H1 (cell line): ENCODE measurements at regions not wholly inside any gene's neighbourhood (a gene's known extent, or its start where the extent isn't known, plus 50 kb on each side); places are given as distances from the start of the nearest gene placed in this dataset.

Source experiments
- CTCF ChIA-PET: fragments of 300-600 bp; sonication (Branson Sonifier 250); formaldehyde crosslinking; loops from one replicate; lab custom pipeline; 2021; ENCODE audit not compliant: partially characterized antibody; lab: Charles Lee
- POLR2A ChIA-PET: fragments of 300-600 bp; sonication (Branson Sonifier 250); formaldehyde crosslinking; loops from one replicate; lab custom pipeline; 2021; ENCODE audit warnings: inconsistent platforms; ENCODE audit not compliant: partially characterized antibody; lab: Charles Lee
- DNase-seq, 2 experiments: peaks; one replicate each; pipeline versions ENCODE4 v3.0.0 to v3.0.0-alpha.2; 2010 to 2022; ENCODE audit warnings: low spot score in 2 of 2, low read depth in 1 of 2, mixed read lengths in 1 of 2
- FAIRE-seq: peaks from 2 replicates; lab custom pipeline; 2011; peaks lifted over from hg19 to GRCh38; lab: Jason Lieb, UNC
- H2AFZ ChIP-seq: 2 replicates; pipeline ENCODE4 v1.8.1; 2012; ENCODE audit warnings: low read length, inconsistent platforms
- H2AK5ac ChIP-seq: 2 replicates; pipeline ENCODE4 v1.6.1; 2013; ENCODE audit warnings: low read depth, low read length
- H2BK120ac ChIP-seq: replicated peaks from 2 replicates; pipeline ENCODE3; 2013; ENCODE audit warnings: low read depth, low read length, inconsistent platforms
- H2BK12ac ChIP-seq: 2 replicates; pipeline ENCODE4 v1.6.1; 2013; ENCODE audit warnings: low read depth, low read length
- H2BK15ac ChIP-seq: 2 replicates; pipeline ENCODE4 v1.6.1; 2013; ENCODE audit warnings: low read length
- H2BK20ac ChIP-seq: 2 replicates; pipeline ENCODE4 v1.6.1; 2013; ENCODE audit warnings: low read length
- H2BK5ac ChIP-seq: 2 replicates; pipeline ENCODE4 v1.6.1; 2013; ENCODE audit warnings: low read depth, low read length
- H3K14ac ChIP-seq: 2 replicates; pipeline ENCODE4 v1.6.1; 2013; ENCODE audit warnings: inconsistent platforms; ENCODE audit not compliant: insufficient read length
- H3K18ac ChIP-seq: 2 replicates; pipeline ENCODE4 v1.6.1; 2013; ENCODE audit warnings: low read length; ENCODE audit errors: extremely low read depth
- H3K23ac ChIP-seq: 2 replicates; pipeline ENCODE4 v1.6.1; 2013; ENCODE audit warnings: inconsistent platforms; ENCODE audit not compliant: insufficient read length
- H3K23me2 ChIP-seq: 2 replicates; pipeline ENCODE4 v1.6.1; 2013; ENCODE audit warnings: low read depth, low read length
- H3K27ac ChIP-seq: 2 replicates; pipeline ENCODE4 v1.6.1; 2011; ENCODE audit warnings: low read depth, low read length, inconsistent platforms
- H3K27me3 ChIP-seq, 4 experiments: replicated peaks in 1 of 4; 1 replicate in 1 of 4; 2 replicates in 3 of 4; pipeline versions ENCODE4 v1.6.1 to v1.8.1; 2011 to 2013; ENCODE audit warnings: low read length in 3 of 4, mild to moderate bottlenecking in 3 of 4, inconsistent platforms in 2 of 4, mixed read lengths in 2 of 4, moderate library complexity in 1 of 4; ENCODE audit not compliant: control insufficient read depth in 3 of 4, insufficient read depth in 3 of 4; ENCODE audit errors: extremely low read depth in 1 of 4
- H3K36me3 ChIP-seq, 4 experiments: 2 replicates each; pipeline versions ENCODE4 v1.6.1 to v1.8.1; 2011 to 2013; ENCODE audit warnings: mild to moderate bottlenecking in 4 of 4, low read length in 3 of 4, moderate library complexity in 2 of 4, control low read depth in 1 of 4, inconsistent platforms in 1 of 4; ENCODE audit not compliant: insufficient read depth in 4 of 4, control insufficient read depth in 2 of 4
- H3K4ac ChIP-seq: replicated peaks from 2 replicates; pipeline ENCODE3; 2013; ENCODE audit warnings: low read length, low read depth, mixed read lengths, inconsistent platforms; ENCODE audit not compliant: insufficient read length
- H3K4me1 ChIP-seq, 4 experiments: replicated peaks in 1 of 4; 1 replicate in 1 of 4; 2 replicates in 3 of 4; pipeline versions ENCODE4 v1.6.1 to v1.8.1; 2011 to 2013; ENCODE audit warnings: low read length in 3 of 4, inconsistent platforms in 2 of 4, mixed read lengths in 1 of 4; ENCODE audit not compliant: insufficient read depth in 4 of 4, control insufficient read depth in 3 of 4
- H3K4me2 ChIP-seq, 2 experiments: 2 replicates each; pipeline versions ENCODE4 v1.6.1 to v1.8.1; 2011 to 2013; ENCODE audit warnings: low read depth in 2 of 2, low read length in 2 of 2, control low read depth in 1 of 2, inconsistent platforms in 1 of 2, mild to moderate bottlenecking in 1 of 2; ENCODE audit not compliant: insufficient read depth in 1 of 2
- H3K4me3 ChIP-seq, 4 experiments: fragments of 200-600, 300-600 bp in 1 of 4; sonication (generic), shearing (Covaris generic), sonication (Bioruptor Twin) in 1 of 4; 2 replicates each; pipeline versions ENCODE4 v1.5.1 to v1.8.1; 2011 to 2016; ENCODE audit warnings: low read length in 4 of 4, low read depth in 3 of 4, control low read depth in 2 of 4, inconsistent platforms in 2 of 4, mild to moderate bottlenecking in 2 of 4, mixed read lengths in 1 of 4, moderate library complexity in 1 of 4; ENCODE audit not compliant: insufficient read depth in 2 of 4; ENCODE audit errors: extremely low read depth in 1 of 4
- H3K56ac ChIP-seq: replicated peaks from 2 replicates; pipeline ENCODE3; 2013; ENCODE audit warnings: low read depth, mild to moderate bottlenecking, mixed read lengths, low read length, inconsistent platforms; ENCODE audit not compliant: insufficient read length
- H3K79me1 ChIP-seq: 2 replicates; pipeline ENCODE4 v1.6.1; 2013; ENCODE audit warnings: low read depth, low read length, control low read depth
- H3K79me2 ChIP-seq, 2 experiments: 2 replicates each; pipeline versions ENCODE4 v1.6.1 to v1.8.1; 2012 to 2013; ENCODE audit warnings: low read length in 2 of 2, mild to moderate bottlenecking in 2 of 2, inconsistent platforms in 1 of 2; ENCODE audit not compliant: insufficient read depth in 2 of 2, control insufficient read depth in 1 of 2
- H3K9ac ChIP-seq, 4 experiments: replicated peaks in 1 of 4; 1 replicate in 1 of 4; 2 replicates in 3 of 4; pipeline versions ENCODE4 v1.6.1 to v1.8.1; 2011 to 2013; ENCODE audit warnings: low read depth in 3 of 4, low read length in 3 of 4, control low read depth in 2 of 4, mild to moderate bottlenecking in 2 of 4, moderate library complexity in 2 of 4, inconsistent platforms in 1 of 4; ENCODE audit errors: extremely low read depth in 1 of 4
- H3K9me3 ChIP-seq, 2 experiments: 2 replicates each; pipeline versions ENCODE4 v1.6.1 to v1.8.1; 2012 to 2013; ENCODE audit warnings: mild to moderate bottlenecking in 2 of 2, moderate library complexity in 2 of 2, control low read depth in 1 of 2, inconsistent platforms in 1 of 2, low read depth in 1 of 2, low read length in 1 of 2, mixed read lengths in 1 of 2; ENCODE audit not compliant: insufficient read depth in 2 of 2
- H4K20me1 ChIP-seq, 2 experiments: replicated peaks in 1 of 2; 2 replicates each; pipeline versions ENCODE3 to v1.8.1; 2011 to 2013; ENCODE audit warnings: inconsistent platforms in 2 of 2, low read length in 2 of 2, mild to moderate bottlenecking in 1 of 2; ENCODE audit not compliant: insufficient read depth in 2 of 2, control insufficient read depth in 1 of 2
- H4K5ac ChIP-seq: 2 replicates; pipeline ENCODE4 v1.6.1; 2013; ENCODE audit warnings: low read length, low read depth, mixed read lengths, inconsistent platforms; ENCODE audit not compliant: insufficient read length
- H4K8ac ChIP-seq: 2 replicates; pipeline ENCODE4 v1.8.0; 2013; ENCODE audit warnings: mild to moderate bottlenecking, moderate library complexity, low read length, inconsistent platforms; ENCODE audit not compliant: insufficient read depth; ENCODE audit errors: extremely low read depth
- H4K91ac ChIP-seq: replicated peaks from 2 replicates; pipeline ENCODE3; 2013; ENCODE audit warnings: low read length, mixed read lengths, inconsistent platforms; ENCODE audit not compliant: insufficient read length
- HDAC2 ChIP-seq, 2 experiments: fragments of 300-600 bp in 1 of 2; sonication (generic) in 1 of 2; IDR thresholded peaks; 2 replicates each; pipeline ENCODE4 v1.6.1; 2011 to 2012; ENCODE audit warnings: low read depth in 2 of 2, low read length in 2 of 2, mild to moderate bottlenecking in 2 of 2, moderate library complexity in 2 of 2, borderline replicate concordance in 1 of 2, inconsistent platforms in 1 of 2
- RXRA ChIP-seq: IDR thresholded peaks from 2 replicates; pipeline ENCODE4 v1.6.1; 2011; ENCODE audit warnings: low read depth, mild to moderate bottlenecking, low read length, moderate library complexity; ENCODE audit not compliant: insufficient read depth
- WGBS, 2 experiments: shearing (Covaris generic) in 1 of 2; methylation state at CpG; one replicate each; pipeline versions ENCODE4 v1.1.6 to v1.1.7; 2013 to 2015; ENCODE audit warnings: low lambda C conversion rate in 2 of 2, mixed read lengths in 2 of 2, inconsistent platforms in 1 of 2, low coverage in 1 of 2, missing lambda C conversion rate in 1 of 2; ENCODE audit not compliant: insufficient replicate concordance in 2 of 2, insufficient coverage in 1 of 2, insufficient read length in 1 of 2; ENCODE audit errors: extremely low coverage in 1 of 2, missing lambda C conversion rate in 1 of 2; 5-methylcytosine and 5-hydroxymethylcytosine counted together

- H3K9me3 ChIP-seq, result peaks cover 0 to 7% of the 10 kb centered on the region in 2 experiments; a peak in 2 of 4 replicates
- no peak overlapping the region for H2BK15ac ChIP-seq
- no peak overlapping the region for H3K23ac ChIP-seq
- H3K79me1 ChIP-seq, result no peaks in the 10 kb centered on the region
- H4K20me1 ChIP-seq, result no peaks in the 10 kb centered on the region
- H3K56ac ChIP-seq, result no peak overlapping the region
- no peak overlapping the region for H3K14ac ChIP-seq
- H4K8ac ChIP-seq, result no peak overlapping the region
- no peak overlapping the region for H3K9ac ChIP-seq
- WGBS, 2 experiments, result 46% methylated on average over 4 of the region's 4 CpGs; no CpG with 5 or more reads in 1 of the 2 experiments
- no peaks in the 10 kb centered on the region for H3K79me2 ChIP-seq
- H2BK5ac ChIP-seq, result no peak overlapping the region
- H4K91ac ChIP-seq, result no peak overlapping the region
- no peak overlapping the region for H2AK5ac ChIP-seq
- no peaks in the 10 kb centered on the region for H3K36me3 ChIP-seq
- DNase-seq (no peak), FAIRE-seq (peak; percentile 72)
- H3K4me2 ChIP-seq, result peak overlapping the region; percentile 6 to 20; a peak in 1 of 4 replicates
- no peak overlapping the region for H2BK12ac ChIP-seq
- CTCF ChIA-PET, result interaction anchor here (0.7 to 5.9 kb wide), 6 partner anchors 10 to 360 kb away, joined by 3 to 29 read pairs (median 4); no protein-coding TSS in a partner anchor
- no peaks in the 10 kb centered on the region for H3K27me3 ChIP-seq
- H3K18ac ChIP-seq, result no peak overlapping the region
- H3K27ac ChIP-seq, result no peak overlapping the region
- H2BK120ac ChIP-seq, result no peak overlapping the region
- H3K4ac ChIP-seq, result no peak overlapping the region
- no peak overlapping the region for H2BK20ac ChIP-seq
- POLR2A ChIA-PET, result no interaction called here
- H3K4me1 ChIP-seq, result peaks cover 0 to 9% (median 5%) of the 10 kb centered on the region in 4 experiments; a peak in 4 of 7 replicates
- H2AFZ ChIP-seq, result no peak overlapping the region
- H3K23me2 ChIP-seq, result no peaks in the 10 kb centered on the region
- no peak overlapping the region for H4K5ac ChIP-seq
- no peak overlapping the region for H3K4me3 ChIP-seq
- no peak for TF ChIP-seq RXRA
- no peak for TF ChIP-seq HDAC2 (IDR thresholded peaks at IDR 0.05; ENCODE audit: borderline replicate concordance in 1 of 2, low read depth in 2 of 2, low read length in 2 of 2)
Measured at GRCh38 chr12:29879606-29880308, 96.0 kb upstream of the TMTC1 start.
